ENCODE measurements at regions not wholly inside any gene's neighbourhood (a gene's known extent, or its start where the extent isn't known, plus 50 kb on each side); places are given as distances from the start of the nearest gene placed in this dataset.

- TF ChIP-seq, protein P1, sequence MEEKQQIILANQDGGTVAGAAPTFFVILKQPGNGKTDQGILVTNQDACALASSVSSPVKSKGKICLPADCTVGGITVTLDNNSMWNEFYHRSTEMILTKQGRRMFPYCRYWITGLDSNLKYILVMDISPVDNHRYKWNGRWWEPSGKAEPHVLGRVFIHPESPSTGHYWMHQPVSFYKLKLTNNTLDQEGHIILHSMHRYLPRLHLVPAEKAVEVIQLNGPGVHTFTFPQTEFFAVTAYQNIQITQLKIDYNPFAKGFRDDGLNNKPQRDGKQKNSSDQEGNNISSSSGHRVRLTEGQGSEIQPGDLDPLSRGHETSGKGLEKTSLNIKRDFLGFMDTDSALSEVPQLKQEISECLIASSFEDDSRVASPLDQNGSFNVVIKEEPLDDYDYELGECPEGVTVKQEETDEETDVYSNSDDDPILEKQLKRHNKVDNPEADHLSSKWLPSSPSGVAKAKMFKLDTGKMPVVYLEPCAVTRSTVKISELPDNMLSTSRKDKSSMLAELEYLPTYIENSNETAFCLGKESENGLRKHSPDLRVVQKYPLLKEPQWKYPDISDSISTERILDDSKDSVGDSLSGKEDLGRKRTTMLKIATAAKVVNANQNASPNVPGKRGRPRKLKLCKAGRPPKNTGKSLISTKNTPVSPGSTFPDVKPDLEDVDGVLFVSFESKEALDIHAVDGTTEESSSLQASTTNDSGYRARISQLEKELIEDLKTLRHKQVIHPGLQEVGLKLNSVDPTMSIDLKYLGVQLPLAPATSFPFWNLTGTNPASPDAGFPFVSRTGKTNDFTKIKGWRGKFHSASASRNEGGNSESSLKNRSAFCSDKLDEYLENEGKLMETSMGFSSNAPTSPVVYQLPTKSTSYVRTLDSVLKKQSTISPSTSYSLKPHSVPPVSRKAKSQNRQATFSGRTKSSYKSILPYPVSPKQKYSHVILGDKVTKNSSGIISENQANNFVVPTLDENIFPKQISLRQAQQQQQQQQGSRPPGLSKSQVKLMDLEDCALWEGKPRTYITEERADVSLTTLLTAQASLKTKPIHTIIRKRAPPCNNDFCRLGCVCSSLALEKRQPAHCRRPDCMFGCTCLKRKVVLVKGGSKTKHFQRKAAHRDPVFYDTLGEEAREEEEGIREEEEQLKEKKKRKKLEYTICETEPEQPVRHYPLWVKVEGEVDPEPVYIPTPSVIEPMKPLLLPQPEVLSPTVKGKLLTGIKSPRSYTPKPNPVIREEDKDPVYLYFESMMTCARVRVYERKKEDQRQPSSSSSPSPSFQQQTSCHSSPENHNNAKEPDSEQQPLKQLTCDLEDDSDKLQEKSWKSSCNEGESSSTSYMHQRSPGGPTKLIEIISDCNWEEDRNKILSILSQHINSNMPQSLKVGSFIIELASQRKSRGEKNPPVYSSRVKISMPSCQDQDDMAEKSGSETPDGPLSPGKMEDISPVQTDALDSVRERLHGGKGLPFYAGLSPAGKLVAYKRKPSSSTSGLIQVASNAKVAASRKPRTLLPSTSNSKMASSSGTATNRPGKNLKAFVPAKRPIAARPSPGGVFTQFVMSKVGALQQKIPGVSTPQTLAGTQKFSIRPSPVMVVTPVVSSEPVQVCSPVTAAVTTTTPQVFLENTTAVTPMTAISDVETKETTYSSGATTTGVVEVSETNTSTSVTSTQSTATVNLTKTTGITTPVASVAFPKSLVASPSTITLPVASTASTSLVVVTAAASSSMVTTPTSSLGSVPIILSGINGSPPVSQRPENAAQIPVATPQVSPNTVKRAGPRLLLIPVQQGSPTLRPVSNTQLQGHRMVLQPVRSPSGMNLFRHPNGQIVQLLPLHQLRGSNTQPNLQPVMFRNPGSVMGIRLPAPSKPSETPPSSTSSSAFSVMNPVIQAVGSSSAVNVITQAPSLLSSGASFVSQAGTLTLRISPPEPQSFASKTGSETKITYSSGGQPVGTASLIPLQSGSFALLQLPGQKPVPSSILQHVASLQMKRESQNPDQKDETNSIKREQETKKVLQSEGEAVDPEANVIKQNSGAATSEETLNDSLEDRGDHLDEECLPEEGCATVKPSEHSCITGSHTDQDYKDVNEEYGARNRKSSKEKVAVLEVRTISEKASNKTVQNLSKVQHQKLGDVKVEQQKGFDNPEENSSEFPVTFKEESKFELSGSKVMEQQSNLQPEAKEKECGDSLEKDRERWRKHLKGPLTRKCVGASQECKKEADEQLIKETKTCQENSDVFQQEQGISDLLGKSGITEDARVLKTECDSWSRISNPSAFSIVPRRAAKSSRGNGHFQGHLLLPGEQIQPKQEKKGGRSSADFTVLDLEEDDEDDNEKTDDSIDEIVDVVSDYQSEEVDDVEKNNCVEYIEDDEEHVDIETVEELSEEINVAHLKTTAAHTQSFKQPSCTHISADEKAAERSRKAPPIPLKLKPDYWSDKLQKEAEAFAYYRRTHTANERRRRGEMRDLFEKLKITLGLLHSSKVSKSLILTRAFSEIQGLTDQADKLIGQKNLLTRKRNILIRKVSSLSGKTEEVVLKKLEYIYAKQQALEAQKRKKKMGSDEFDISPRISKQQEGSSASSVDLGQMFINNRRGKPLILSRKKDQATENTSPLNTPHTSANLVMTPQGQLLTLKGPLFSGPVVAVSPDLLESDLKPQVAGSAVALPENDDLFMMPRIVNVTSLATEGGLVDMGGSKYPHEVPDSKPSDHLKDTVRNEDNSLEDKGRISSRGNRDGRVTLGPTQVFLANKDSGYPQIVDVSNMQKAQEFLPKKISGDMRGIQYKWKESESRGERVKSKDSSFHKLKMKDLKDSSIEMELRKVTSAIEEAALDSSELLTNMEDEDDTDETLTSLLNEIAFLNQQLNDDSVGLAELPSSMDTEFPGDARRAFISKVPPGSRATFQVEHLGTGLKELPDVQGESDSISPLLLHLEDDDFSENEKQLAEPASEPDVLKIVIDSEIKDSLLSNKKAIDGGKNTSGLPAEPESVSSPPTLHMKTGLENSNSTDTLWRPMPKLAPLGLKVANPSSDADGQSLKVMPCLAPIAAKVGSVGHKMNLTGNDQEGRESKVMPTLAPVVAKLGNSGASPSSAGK (IDR thresholded peaks at IDR 0.05): no peak
- TF ChIP-seq MYBL2 (IDR thresholded peaks at IDR 0.05; ENCODE audit: low read depth) (no peak), MYBL2 (CRISPR knock-in tag; IDR thresholded peaks at IDR 0.05; ENCODE audit: borderline replicate concordance) (no peak), CEBPB (tag; IDR thresholded peaks at IDR 0.05) (no peak), NCOA6 (IDR thresholded peaks at IDR 0.05) (no peak), YY1 (IDR thresholded peaks at IDR 0.05; ENCODE audit: borderline replicate concordance in 1 of 3, control insufficient read depth in 1 of 3, extremely low read depth in 1 of 3, insufficient read depth in 3 of 3, insufficient read length in 1 of 3, insufficient replicate concordance in 2 of 3, low read depth in 1 of 3, low read length in 2 of 3) (no peak), MEF2D (tag; conservative IDR thresholded peaks at IDR 0.05; ENCODE audit: low read depth) (no peak), LARP7 (IDR thresholded peaks at IDR 0.05) (no peak), ZNF695 (CRISPR knock-in tag; IDR thresholded peaks at IDR 0.05) (no peak)
Observed at GRCh38 chr6:154917941-154918340, 77.2 kb upstream of the TIAM2 start (continued).

All from K562 (cell line).